Osteocyte (in vitro differentiated cells): ENCODE measurements at regions not wholly inside any gene's neighbourhood (a gene's known extent, or its start where the extent isn't known, plus 50 kb on each side); places are given as distances from the start of the nearest gene placed in this dataset.

Source experiments
- DNase-seq: peaks from one replicate; pipeline ENCODE4 v3.0.0; 2021; ENCODE audit warnings: mixed read lengths; ENCODE audit not compliant: unreplicated experiment; ENCODE audit errors: extremely low spot score
- H3K27ac Mint-ChIP-seq: one replicate; pipeline ENCODE4 v1.8.0; 2021; ENCODE audit warnings: mild to moderate bottlenecking, mixed read lengths; ENCODE audit not compliant: unreplicated experiment
- H3K27me3 Mint-ChIP-seq: one replicate; pipeline ENCODE4 v1.8.0; 2021; ENCODE audit warnings: mixed read lengths; ENCODE audit not compliant: unreplicated experiment
- H3K36me3 Mint-ChIP-seq: one replicate; pipeline ENCODE4 v1.8.0; 2021; ENCODE audit warnings: mixed read lengths; ENCODE audit not compliant: unreplicated experiment
- H3K4me1 Mint-ChIP-seq: one replicate; pipeline ENCODE4 v1.8.0; 2021; ENCODE audit warnings: mixed read lengths; ENCODE audit not compliant: unreplicated experiment
- H3K4me3 Mint-ChIP-seq: one replicate; pipeline ENCODE4 v1.8.0; 2021; ENCODE audit warnings: mild to moderate bottlenecking, moderate library complexity, mixed read lengths; ENCODE audit not compliant: unreplicated experiment
- H3K9me3 Mint-ChIP-seq: one replicate; pipeline ENCODE4 v1.8.0; 2021; ENCODE audit warnings: mixed read lengths; ENCODE audit not compliant: unreplicated experiment
- CTCF ChIP-seq: fragments of 200-600 bp; sonication (generic); IDR thresholded peaks from 2 replicates; pipeline ENCODE4 v1.5.0; 2021; ENCODE audit warnings: antibody characterized with exemption, mild to moderate bottlenecking, moderate library complexity

GRCh38 chr4:91984466-91984865 is 319.3 kb upstream of the GRID2 start:
- Mint-ChIP-seq H3K27ac (no peak overlapping the region), H3K27me3 (no peaks in the 10 kb centered on the region), H3K4me1 (no peaks in the 10 kb centered on the region), H3K36me3 (no peaks in the 10 kb centered on the region), H3K9me3 (no peaks in the 10 kb centered on the region), H3K4me3 (no peak overlapping the region)
- TF ChIP-seq CTCF: no peak
- DNase-seq: no peak

GRCh38 chr4:91989914-91990313 is 313.9 kb upstream of the GRID2 start:
- no peaks in the 10 kb centered on the region for H3K9me3 Mint-ChIP-seq
- TF ChIP-seq CTCF: no peak
- no peak overlapping the region for H3K27ac Mint-ChIP-seq
- no peak for DNase-seq
- H3K36me3 Mint-ChIP-seq: no peaks in the 10 kb centered on the region
- no peaks in the 10 kb centered on the region for H3K4me1 Mint-ChIP-seq
- H3K4me3 Mint-ChIP-seq: no peak overlapping the region
- no peaks in the 10 kb centered on the region for H3K27me3 Mint-ChIP-seq

GRCh38 chr4:91990726-91991125 is 313.0 kb upstream of the GRID2 start:
- no peak for DNase-seq
- no peaks in the 10 kb centered on the region for H3K36me3 Mint-ChIP-seq
- TF ChIP-seq CTCF: no peak
- no peaks in the 10 kb centered on the region for H3K9me3 Mint-ChIP-seq
- H3K4me3 Mint-ChIP-seq: no peak overlapping the region
- H3K27me3 Mint-ChIP-seq: no peaks in the 10 kb centered on the region
- no peaks in the 10 kb centered on the region for H3K4me1 Mint-ChIP-seq
- H3K27ac Mint-ChIP-seq: no peak overlapping the region

- no peak for DNase-seq
- TF ChIP-seq CTCF: no peak
- H3K27me3 Mint-ChIP-seq: no peaks in the 10 kb centered on the region
- H3K9me3 Mint-ChIP-seq: no peaks in the 10 kb centered on the region
- no peak overlapping the region for H3K27ac Mint-ChIP-seq
- H3K4me1 Mint-ChIP-seq: no peaks in the 10 kb centered on the region
- H3K4me3 Mint-ChIP-seq: no peak overlapping the region
- no peaks in the 10 kb centered on the region for H3K36me3 Mint-ChIP-seq
Measured at GRCh38 chr4:91997045-91997444, 306.7 kb upstream of the GRID2 start.

GRCh38 chr4:92012899-92013867 is 290.6 kb upstream of the GRID2 start:
- H3K27me3 Mint-ChIP-seq: peaks cover 2% of the 10 kb centered on the region
- H3K9me3 Mint-ChIP-seq: no peaks in the 10 kb centered on the region
- H3K27ac Mint-ChIP-seq: no peak overlapping the region
- no peaks in the 10 kb centered on the region for H3K4me1 Mint-ChIP-seq
- no peak overlapping the region for H3K4me3 Mint-ChIP-seq
- TF ChIP-seq CTCF: no peak
- no peak for DNase-seq
- no peaks in the 10 kb centered on the region for H3K36me3 Mint-ChIP-seq
